GM12865 (cell line): ENCODE measurements at regions not wholly inside any gene's neighbourhood (a gene's known extent, or its start where the extent isn't known, plus 50 kb on each side); places are given as distances from the start of the nearest gene placed in this dataset.

Experiments used
- DNase-seq: peaks from one replicate; pipeline ENCODE4 v3.0.0; 2010; ENCODE audit warnings: low read depth
- H3K4me3 ChIP-seq: 2 replicates; pipeline ENCODE4 v1.5.1; 2011; ENCODE audit warnings: mild to moderate bottlenecking, low read depth, low read length, control low read depth
- CTCF ChIP-seq: IDR thresholded peaks from 2 replicates; pipeline ENCODE4 v1.5.1; 2011; ENCODE audit warnings: low read length, control low read depth, low read depth, inconsistent platforms; ENCODE audit not compliant: insufficient read depth; ENCODE audit errors: missing control alignments

- no peak for TF ChIP-seq CTCF
- H3K4me3 ChIP-seq: no peak overlapping the region
- no peak for DNase-seq
Measured at GRCh38 chr15:91484141-91484540, 369.4 kb upstream of the SLCO3A1 start.

GRCh38 chr15:91488452-91488851 is 365.1 kb upstream of the SLCO3A1 start:
- no peak for DNase-seq
- TF ChIP-seq CTCF: no peak
- no peak overlapping the region for H3K4me3 ChIP-seq

GRCh38 chr15:91490211-91490610 is 363.3 kb upstream of the SLCO3A1 start:
- no peak overlapping the region for H3K4me3 ChIP-seq
- DNase-seq: no peak
- no peak for TF ChIP-seq CTCF

GRCh38 chr15:91491101-91491950 is 362.2 kb upstream of the SLCO3A1 start:
- H3K4me3 ChIP-seq: no peak overlapping the region
- no peak for DNase-seq
- no peak for TF ChIP-seq CTCF

- DNase-seq: no peak
- TF ChIP-seq CTCF: no peak
- no peak overlapping the region for H3K4me3 ChIP-seq
Measured at GRCh38 chr15:91496754-91497691, 356.5 kb upstream of the SLCO3A1 start.

GRCh38 chr15:91498046-91498748 is 355.3 kb upstream of the SLCO3A1 start:
- DNase-seq: no peak
- no peak for TF ChIP-seq CTCF
- H3K4me3 ChIP-seq: no peak overlapping the region
